Fibroblast of gingiva (primary cell): ENCODE measurements at regions not wholly inside any gene's neighbourhood (a gene's known extent, or its start where the extent isn't known, plus 50 kb on each side); places are given as distances from the start of the nearest gene placed in this dataset.
"Not testable (repeated sequence)": the region's sequence is repeated elsewhere in the genome, so short reads cannot be mapped to it uniquely, and the experiment has no call there.

Experiments
- DNase-seq: peaks from one replicate; pipeline ENCODE4 v3.0.0-alpha.2; 2011; ENCODE audit warnings: low read depth

DNA sequence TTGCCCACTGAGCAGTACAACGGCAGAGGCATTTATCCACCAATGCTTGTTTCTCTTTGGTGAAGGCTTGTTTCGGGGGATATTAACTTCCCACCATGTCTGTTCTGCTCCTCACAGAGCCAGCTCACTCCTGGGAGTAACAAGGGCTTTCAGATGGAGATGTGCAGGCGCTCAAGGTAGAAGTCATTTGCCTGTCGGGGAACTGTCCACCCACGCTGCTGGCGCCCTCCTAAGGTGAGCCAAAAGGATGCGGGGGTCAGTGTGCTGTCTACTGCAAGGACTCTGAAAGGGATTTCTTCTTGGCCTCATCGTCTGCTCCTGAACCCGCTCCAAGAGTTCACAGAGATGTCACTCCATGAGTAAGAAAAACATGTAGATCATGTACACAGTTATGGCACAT is 57.0 kb upstream of the CYRIA start:
- no peak for DNase-seq

DNA sequence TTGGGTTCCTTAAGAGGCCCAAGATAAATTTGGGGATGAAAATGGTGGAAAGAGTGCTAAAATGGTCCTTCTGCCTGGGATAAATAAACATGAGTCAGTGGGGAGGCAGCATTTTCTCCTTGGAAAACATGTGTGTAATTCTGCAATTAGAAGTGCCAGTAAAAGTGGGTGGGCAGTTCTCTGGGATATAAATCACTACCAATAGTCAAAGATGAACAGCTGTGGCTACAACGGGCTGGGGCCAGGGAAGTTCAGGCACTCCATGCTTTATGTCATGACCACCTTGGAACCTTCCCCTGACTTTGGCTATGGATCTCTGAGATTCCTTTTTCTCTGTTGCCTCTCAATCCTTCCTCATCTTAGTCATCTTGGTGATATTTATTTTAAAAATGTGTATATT is 56.5 kb upstream of the CYRIA start:
- DNase-seq: no peak

- not testable (repeated sequence) for DNase-seq
Observed at GRCh38 chr2:16721529-16721928, 55.9 kb upstream of the CYRIA start.

DNA sequence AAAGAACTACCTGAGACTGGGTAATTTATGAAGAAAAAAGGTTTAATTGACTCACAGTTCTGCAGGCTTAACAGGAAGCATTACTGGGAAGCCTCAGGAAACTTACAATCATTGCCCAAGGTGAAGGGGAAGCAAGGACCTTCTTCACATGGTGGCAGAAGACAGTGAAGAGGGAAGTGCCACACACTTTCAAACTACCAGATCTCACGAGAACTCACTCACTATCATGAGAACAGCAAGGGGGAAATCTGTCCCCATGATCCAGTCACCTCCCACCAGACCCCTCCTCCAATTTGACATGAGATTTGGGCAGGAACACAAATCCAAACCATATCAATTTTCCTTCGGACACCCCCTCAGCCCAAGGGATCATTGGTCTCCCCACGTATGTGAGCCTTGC is 55.1 kb upstream of the CYRIA start:
- not testable (repeated sequence) for DNase-seq

- DNase-seq: no peak
Observed at GRCh38 chr2:16719485-16719808, 53.8 kb upstream of the CYRIA start.

GRCh38 chr2:16718576-16719484 is 53.2 kb upstream of the CYRIA start:
- DNase-seq: no peak

DNA sequence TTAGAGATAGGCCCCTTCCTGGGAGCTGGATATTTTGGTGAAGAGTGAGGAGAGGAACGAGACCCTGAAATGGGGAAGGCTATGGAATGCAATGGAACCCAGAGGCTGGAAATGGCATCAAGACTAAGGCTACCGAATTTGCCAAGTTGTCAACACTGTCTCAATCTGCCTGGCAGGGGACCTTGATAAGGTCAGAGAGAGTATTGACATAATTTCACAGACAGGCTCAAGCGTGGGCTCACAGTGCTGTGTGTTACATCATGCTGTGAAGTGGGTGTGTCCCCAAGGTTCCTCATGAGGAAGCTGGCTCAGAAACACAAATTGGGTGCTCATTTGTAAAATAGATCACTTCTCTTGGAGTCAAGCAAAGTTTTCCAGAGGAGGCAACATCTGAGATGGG is 51.8 kb upstream of the CYRIA start:
- DNase-seq: no peak

- DNase-seq: no peak
Observed at GRCh38 chr2:16716944-16717343, 51.3 kb upstream of the CYRIA start.

DNA sequence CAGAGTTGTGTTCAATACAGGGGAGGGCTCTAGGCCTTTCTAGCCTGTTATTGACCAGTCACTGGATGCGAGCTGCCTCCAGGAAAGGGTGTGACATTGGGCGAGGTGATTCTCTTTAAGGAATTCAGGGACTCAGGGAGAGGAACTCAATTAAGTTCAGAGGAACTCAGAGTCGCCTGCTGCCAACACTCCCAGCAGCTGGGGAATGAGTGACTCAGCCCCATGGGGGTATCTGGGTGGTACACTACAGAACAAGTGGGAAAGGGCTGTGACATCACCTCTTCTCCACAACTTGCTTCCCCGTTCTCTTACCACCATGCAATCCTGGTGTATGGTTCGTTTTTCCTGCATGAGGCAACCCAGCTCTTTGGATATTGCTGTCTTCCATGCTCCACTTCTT is 50.4 kb upstream of the CYRIA start:
- no peak for DNase-seq
